Ovary (tissue), 3 donors: ENCODE measurements at regions not wholly inside any gene's neighbourhood (a gene's known extent, or its start where the extent isn't known, plus 50 kb on each side); places are given as distances from the start of the nearest gene placed in this dataset.

Experiments used
- EP300 ChIP-seq: sonication (generic); formaldehyde crosslinking; IDR thresholded peaks from one replicate; pipeline ENCODE4 v1.6.1; 2017; ENCODE audit warnings: antibody characterized with exemption
- POLR2A ChIP-seq: fragments of 450-650 bp; IDR thresholded peaks from one replicate; pipeline ENCODE4 v1.6.1; 2017; ENCODE audit warnings: antibody characterized with exemption, mild to moderate bottlenecking, moderate library complexity
- TF ChIP-seq, protein P1 (sequence below), 3 donors: fragments of 450-650 bp in 2 of 3; fragments of 200-600 bp in 1 of 3; IDR thresholded peaks; one replicate each; pipeline versions ENCODE4 v1.5.1 to v1.8.0; 2016 to 2022; ENCODE audit warnings: antibody characterized with exemption in 3 of 3, mild to moderate bottlenecking in 1 of 3
- donor health status: DM: no; HTN: no; CAD: no.

DNA sequence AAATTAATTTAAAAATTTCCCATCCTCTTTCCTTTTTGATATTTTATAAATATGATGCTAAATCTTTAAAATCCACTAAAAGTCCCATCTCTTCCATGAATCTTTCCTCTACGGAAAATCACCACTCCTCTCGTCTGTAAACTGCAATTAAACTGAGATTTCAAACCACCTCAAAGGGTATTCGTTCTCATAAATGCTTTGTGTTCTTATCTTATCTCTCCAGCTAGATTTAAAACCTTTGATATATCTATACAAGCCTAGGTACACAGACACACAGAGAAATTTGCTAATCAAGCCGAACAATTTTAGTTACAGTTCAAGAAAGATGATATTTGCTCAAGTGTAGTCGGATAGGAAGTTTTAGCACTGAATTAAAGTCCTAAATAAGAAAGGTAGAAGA lies 214.6 kb upstream of the PRDM1 start:
- TF ChIP-seq, protein P1, sequence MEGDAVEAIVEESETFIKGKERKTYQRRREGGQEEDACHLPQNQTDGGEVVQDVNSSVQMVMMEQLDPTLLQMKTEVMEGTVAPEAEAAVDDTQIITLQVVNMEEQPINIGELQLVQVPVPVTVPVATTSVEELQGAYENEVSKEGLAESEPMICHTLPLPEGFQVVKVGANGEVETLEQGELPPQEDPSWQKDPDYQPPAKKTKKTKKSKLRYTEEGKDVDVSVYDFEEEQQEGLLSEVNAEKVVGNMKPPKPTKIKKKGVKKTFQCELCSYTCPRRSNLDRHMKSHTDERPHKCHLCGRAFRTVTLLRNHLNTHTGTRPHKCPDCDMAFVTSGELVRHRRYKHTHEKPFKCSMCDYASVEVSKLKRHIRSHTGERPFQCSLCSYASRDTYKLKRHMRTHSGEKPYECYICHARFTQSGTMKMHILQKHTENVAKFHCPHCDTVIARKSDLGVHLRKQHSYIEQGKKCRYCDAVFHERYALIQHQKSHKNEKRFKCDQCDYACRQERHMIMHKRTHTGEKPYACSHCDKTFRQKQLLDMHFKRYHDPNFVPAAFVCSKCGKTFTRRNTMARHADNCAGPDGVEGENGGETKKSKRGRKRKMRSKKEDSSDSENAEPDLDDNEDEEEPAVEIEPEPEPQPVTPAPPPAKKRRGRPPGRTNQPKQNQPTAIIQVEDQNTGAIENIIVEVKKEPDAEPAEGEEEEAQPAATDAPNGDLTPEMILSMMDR (IDR thresholded peaks at IDR 0.05), result no peak
- TF ChIP-seq EP300 (no peak), POLR2A (no peak)
